Activated CD4-positive, alpha-beta T cell treated with anti-CD3 and anti-CD28 coated beads, Interleukin-2, amount 10 ng/mL, durations not matched to agents 7 days and 5 days (primary cell): ENCODE measurements at regions not wholly inside any gene's neighbourhood (a gene's known extent, or its start where the extent isn't known, plus 50 kb on each side); places are given as distances from the start of the nearest gene placed in this dataset.

Experiments
- CTCF ChIA-PET: fragments of 350-600 bp; sonication (Branson Sonifier 250); formaldehyde crosslinking; loops from one replicate; lab custom pipeline; 2021; ENCODE audit warnings: antibody characterized with exemption; lab: Charles Lee
- POLR2A ChIA-PET: fragments of 350-600 bp; sonication (Branson Sonifier 250); formaldehyde crosslinking; loops from one replicate; lab custom pipeline; 2021; ENCODE audit warnings: antibody characterized with exemption; lab: Charles Lee
- DNase-seq: peaks from one replicate; pipeline ENCODE4 v3.0.0-alpha.2; 2020
- H3K27ac Mint-ChIP-seq: one replicate; pipeline ENCODE4 v1.8.0; 2021; ENCODE audit warnings: mild to moderate bottlenecking, moderate library complexity, mixed read lengths
- H3K27me3 Mint-ChIP-seq: one replicate; pipeline ENCODE4 v1.8.0; 2021; ENCODE audit warnings: mixed read lengths
- H3K36me3 Mint-ChIP-seq: one replicate; pipeline ENCODE4 v1.8.0; 2021; ENCODE audit warnings: low read depth, mixed read lengths
- H3K4me1 Mint-ChIP-seq: one replicate; pipeline ENCODE4 v1.8.0; 2021; ENCODE audit warnings: mixed read lengths
- H3K4me3 Mint-ChIP-seq: one replicate; pipeline ENCODE4 v1.8.0; 2021; ENCODE audit warnings: mild to moderate bottlenecking, moderate library complexity, mixed read lengths
- H3K9me3 Mint-ChIP-seq: one replicate; pipeline ENCODE4 v1.8.0; 2021; ENCODE audit warnings: mixed read lengths

- Mint-ChIP-seq H3K27me3 (no peaks in the 10 kb centered on the region), H3K27ac (no peak overlapping the region), H3K36me3 (no peaks in the 10 kb centered on the region), H3K4me3 (no peak overlapping the region), H3K9me3 (peaks cover 2% of the 10 kb centered on the region), H3K4me1 (no peaks in the 10 kb centered on the region)
- DNase-seq = no peak
- POLR2A ChIA-PET = no interaction called here
- CTCF ChIA-PET = no interaction called here
Measured at GRCh38 chr11:134527382-134528243, 115.6 kb upstream of the B3GAT1 start.

GRCh38 chr11:134524896-134525845 lies 113.1 kb upstream of the B3GAT1 start:
- Mint-ChIP-seq H3K4me3 (no peak overlapping the region), H3K36me3 (no peaks in the 10 kb centered on the region), H3K9me3 (peaks cover 2% of the 10 kb centered on the region), H3K4me1 (no peaks in the 10 kb centered on the region), H3K27ac (no peak overlapping the region), H3K27me3 (no peaks in the 10 kb centered on the region)
- ChIA-PET POLR2A (no interaction called here), CTCF (no interaction called here)
- no peak for DNase-seq

- no peaks in the 10 kb centered on the region for H3K36me3 Mint-ChIP-seq
- H3K4me3 Mint-ChIP-seq = no peak overlapping the region
- no peaks in the 10 kb centered on the region for H3K4me1 Mint-ChIP-seq
- CTCF ChIA-PET = no interaction called here
- DNase-seq = no peak
- H3K27me3 Mint-ChIP-seq = no peaks in the 10 kb centered on the region
- peaks cover 2% of the 10 kb centered on the region for H3K9me3 Mint-ChIP-seq
- no peak overlapping the region for H3K27ac Mint-ChIP-seq
- POLR2A ChIA-PET = no interaction called here
Measured at GRCh38 chr11:134524201-134524600, 112.2 kb upstream of the B3GAT1 start.

GRCh38 chr11:134522782-134523570 lies 110.9 kb upstream of the B3GAT1 start:
- DNase-seq = no peak

GRCh38 chr11:134521452-134522289 lies 109.6 kb upstream of the B3GAT1 start:
- H3K36me3 Mint-ChIP-seq = no peaks in the 10 kb centered on the region
- no peak overlapping the region for H3K4me3 Mint-ChIP-seq
- DNase-seq = no peak
- CTCF ChIA-PET = no interaction called here
- no peak overlapping the region for H3K27ac Mint-ChIP-seq
- POLR2A ChIA-PET = no interaction called here
- no peaks in the 10 kb centered on the region for H3K4me1 Mint-ChIP-seq
- no peaks in the 10 kb centered on the region for H3K27me3 Mint-ChIP-seq
- H3K9me3 Mint-ChIP-seq = peaks cover 2% of the 10 kb centered on the region

More at GRCh38 chr11:134522782-134523570, 110.9 kb upstream of the B3GAT1 start:
- no peak overlapping the region for H3K4me3 Mint-ChIP-seq
- H3K4me1 Mint-ChIP-seq = no peaks in the 10 kb centered on the region
- H3K36me3 Mint-ChIP-seq = no peaks in the 10 kb centered on the region
- H3K27me3 Mint-ChIP-seq = no peaks in the 10 kb centered on the region
- no peak overlapping the region for H3K27ac Mint-ChIP-seq
- H3K9me3 Mint-ChIP-seq = peaks cover 2% of the 10 kb centered on the region
- POLR2A ChIA-PET = no interaction called here
- CTCF ChIA-PET = no interaction called here

- ChIA-PET CTCF (no interaction called here), POLR2A (no interaction called here)
- Mint-ChIP-seq H3K27me3 (no peaks in the 10 kb centered on the region), H3K4me3 (no peak overlapping the region), H3K4me1 (no peaks in the 10 kb centered on the region), H3K36me3 (no peaks in the 10 kb centered on the region), H3K9me3 (peaks cover 2% of the 10 kb centered on the region), H3K27ac (no peak overlapping the region)
- no peak for DNase-seq
Measured at GRCh38 chr11:134521001-134521400, 109.0 kb upstream of the B3GAT1 start.

- no peak for DNase-seq
- Mint-ChIP-seq H3K4me3 (no peak overlapping the region), H3K9me3 (peaks cover 2% of the 10 kb centered on the region), H3K4me1 (no peaks in the 10 kb centered on the region), H3K27me3 (no peaks in the 10 kb centered on the region), H3K27ac (no peak overlapping the region), H3K36me3 (no peaks in the 10 kb centered on the region)
- ChIA-PET CTCF (no interaction called here), POLR2A (no interaction called here)
Measured at GRCh38 chr11:134519788-134520187, 107.7 kb upstream of the B3GAT1 start.

GRCh38 chr11:134519390-134519750 lies 107.3 kb upstream of the B3GAT1 start:
- no peak for DNase-seq
- POLR2A ChIA-PET = no interaction called here
- CTCF ChIA-PET = no interaction called here

GRCh38 chr11:134518616-134519389 lies 106.8 kb upstream of the B3GAT1 start:
- Mint-ChIP-seq H3K27me3 (no peaks in the 10 kb centered on the region), H3K27ac (no peak overlapping the region), H3K4me3 (no peak overlapping the region), H3K4me1 (no peaks in the 10 kb centered on the region), H3K36me3 (no peaks in the 10 kb centered on the region), H3K9me3 (peaks cover 2% of the 10 kb centered on the region)
- DNase-seq = no peak
- POLR2A ChIA-PET = no interaction called here
- CTCF ChIA-PET = no interaction called here

More at GRCh38 chr11:134519390-134519750, 107.3 kb upstream of the B3GAT1 start:
- Mint-ChIP-seq H3K4me1 (no peaks in the 10 kb centered on the region), H3K27ac (no peak overlapping the region), H3K4me3 (no peak overlapping the region), H3K9me3 (peaks cover 2% of the 10 kb centered on the region), H3K27me3 (no peaks in the 10 kb centered on the region), H3K36me3 (no peaks in the 10 kb centered on the region)

- no peak for DNase-seq
- H3K27me3 Mint-ChIP-seq = no peaks in the 10 kb centered on the region
- H3K4me3 Mint-ChIP-seq = no peak overlapping the region
- no peaks in the 10 kb centered on the region for H3K36me3 Mint-ChIP-seq
- ChIA-PET CTCF (no interaction called here), POLR2A (no interaction called here)
- no peak overlapping the region for H3K27ac Mint-ChIP-seq
- no peaks in the 10 kb centered on the region for H3K9me3 Mint-ChIP-seq
- H3K4me1 Mint-ChIP-seq = no peaks in the 10 kb centered on the region
Measured at GRCh38 chr11:134517621-134518293, 105.7 kb upstream of the B3GAT1 start.

- DNase-seq = no peak
- Mint-ChIP-seq H3K4me1 (no peaks in the 10 kb centered on the region), H3K4me3 (no peak overlapping the region), H3K27ac (no peak overlapping the region), H3K36me3 (no peaks in the 10 kb centered on the region), H3K9me3 (no peaks in the 10 kb centered on the region), H3K27me3 (no peaks in the 10 kb centered on the region)
- ChIA-PET CTCF (no interaction called here), POLR2A (no interaction called here)
Measured at GRCh38 chr11:134517115-134517514, 105.1 kb upstream of the B3GAT1 start.
